IMR-90 (cell line): ENCODE measurements at regions not wholly inside any gene's neighbourhood (a gene's known extent, or its start where the extent isn't known, plus 50 kb on each side); places are given as distances from the start of the nearest gene placed in this dataset.

Experiments used
- ATAC-seq: fragments of 200-7000 bp; cut with Tn5 transposase; 2 replicates; pipeline ENCODE4 v1.9.1; 2020; ENCODE audit warnings: low read depth, mild to moderate bottlenecking, moderate library complexity
- BruUV-seq: library from RNA; stranded (reverse); fragments of 400-500 nt; replicated peaks from 2 replicates; lab custom pipeline; 2021; lab: Mats Ljungman, UMichigan
- CTCF ChIA-PET: fragments of 300-600 bp; formaldehyde crosslinking; extraction: SDS; loops from one replicate; lab custom pipeline; 2021; ENCODE audit warnings: antibody characterized with exemption; lab: Yijun Ruan, JAX
- POLR2A ChIA-PET: fragments of 300-600 bp; sonication (Branson Sonifier 250); formaldehyde crosslinking; loops from one replicate; lab custom pipeline; 2022; ENCODE audit warnings: antibody characterized with exemption; ENCODE audit not compliant: unreplicated experiment; lab: Charles Lee
- DNase-seq: peaks from one replicate; pipeline ENCODE4 v3.0.0; 2013
- H2AFZ ChIP-seq: replicated peaks from 2 replicates; pipeline ENCODE3; 2013; ENCODE audit warnings: low read length, mild to moderate bottlenecking; ENCODE audit not compliant: poor library complexity
- H2AK5ac ChIP-seq: 2 replicates; pipeline ENCODE4 v1.6.1; 2013; ENCODE audit warnings: low read depth, low read length, inconsistent platforms
- H2AK9ac ChIP-seq: replicated peaks from 2 replicates; pipeline ENCODE3; 2013; ENCODE audit warnings: mild to moderate bottlenecking, low read depth, low read length, moderate library complexity; ENCODE audit not compliant: poor library complexity
- H2BK120ac ChIP-seq: 2 replicates; pipeline ENCODE4 v1.6.1; 2013; ENCODE audit warnings: low read depth, low read length, inconsistent platforms
- H2BK15ac ChIP-seq: 3 replicates; pipeline ENCODE4 v1.6.1; 2013; ENCODE audit warnings: low read depth, low read length, inconsistent platforms
- H2BK20ac ChIP-seq: 2 replicates; pipeline ENCODE4 v1.6.1; 2013; ENCODE audit warnings: low read depth, mild to moderate bottlenecking, inconsistent platforms, low read length, moderate library complexity
- H2BK5ac ChIP-seq: 2 replicates; pipeline ENCODE4 v1.6.1; 2013; ENCODE audit warnings: mild to moderate bottlenecking, low read depth, low read length, inconsistent platforms; ENCODE audit not compliant: poor library complexity, severe bottlenecking
- H3K14ac ChIP-seq: replicated peaks from 2 replicates; pipeline ENCODE4 v1.6.1; 2013; ENCODE audit warnings: low read depth, low read length, inconsistent platforms
- H3K18ac ChIP-seq: 2 replicates; pipeline ENCODE4 v1.6.1; 2013; ENCODE audit warnings: low read depth, low read length, control low read depth
- H3K23ac ChIP-seq: 2 replicates; pipeline ENCODE4 v1.6.1; 2013; ENCODE audit warnings: low read depth, low read length, inconsistent platforms
- H3K27ac ChIP-seq: 2 replicates; pipeline ENCODE4 v1.5.1; 2013; ENCODE audit warnings: mild to moderate bottlenecking, control low read depth, low read length; ENCODE audit not compliant: insufficient read depth
- H3K27me3 ChIP-seq: 2 replicates; pipeline ENCODE4 v1.6.1; 2013; ENCODE audit warnings: low read length; ENCODE audit not compliant: control insufficient read depth, insufficient read depth
- H3K36me3 ChIP-seq: 2 replicates; pipeline ENCODE4 v1.6.1; 2013; ENCODE audit warnings: low read length, mixed read lengths; ENCODE audit not compliant: control insufficient read depth, insufficient read depth
- H3K4ac ChIP-seq: 2 replicates; pipeline ENCODE4 v1.6.1; 2013; ENCODE audit warnings: low read depth, low read length, inconsistent platforms
- H3K4me1 ChIP-seq: 2 replicates; pipeline ENCODE4 v1.6.1; 2013; ENCODE audit warnings: low read length, mixed read lengths; ENCODE audit not compliant: control insufficient read depth, insufficient read depth
- H3K4me2 ChIP-seq: 2 replicates; pipeline ENCODE4 v1.6.1; 2013; ENCODE audit warnings: low read depth, mild to moderate bottlenecking, control low read depth, low read length, moderate library complexity
- H3K4me3 ChIP-seq: 2 replicates; pipeline ENCODE4 v1.5.1; 2013; ENCODE audit warnings: low read depth, mild to moderate bottlenecking, control low read depth, low read length, moderate library complexity; ENCODE audit not compliant: insufficient read depth
- H3K56ac ChIP-seq: 2 replicates; pipeline ENCODE4 v1.6.1; 2013; ENCODE audit warnings: low read length, inconsistent platforms; ENCODE audit not compliant: insufficient read depth; ENCODE audit errors: extremely low read depth
- H3K79me1 ChIP-seq, 2 experiments: 2 replicates each; pipeline ENCODE4 v1.6.1; 2013; ENCODE audit warnings: low read length in 2 of 2, inconsistent platforms in 1 of 2, low read depth in 1 of 2
- H3K9ac ChIP-seq: 2 replicates; pipeline ENCODE4 v1.6.1; 2013; ENCODE audit warnings: low read depth, low read length, control low read depth
- H3K9me1 ChIP-seq: 2 replicates; pipeline ENCODE4 v1.6.1; 2013; ENCODE audit warnings: low read length, inconsistent platforms; ENCODE audit not compliant: insufficient read depth
- H3K9me3 ChIP-seq: 2 replicates; pipeline ENCODE4 v1.6.1; 2013; ENCODE audit warnings: low read length; ENCODE audit not compliant: control insufficient read depth, insufficient read depth
- H4K20me1 ChIP-seq: 2 replicates; pipeline ENCODE4 v1.6.1; 2013; ENCODE audit warnings: low read length, inconsistent platforms; ENCODE audit not compliant: insufficient read depth
- H4K5ac ChIP-seq: 2 replicates; pipeline ENCODE4 v1.6.1; 2013; ENCODE audit warnings: mild to moderate bottlenecking, low read depth, low read length, control low read depth
- H4K8ac ChIP-seq, 2 experiments: 2 replicates each; pipeline ENCODE4 v1.6.1; 2013; ENCODE audit warnings: low read depth in 2 of 2, low read length in 2 of 2, control low read depth in 1 of 2, inconsistent platforms in 1 of 2
- H4K91ac ChIP-seq: 2 replicates; pipeline ENCODE4 v1.6.1; 2013; ENCODE audit warnings: low read depth, low read length, inconsistent platforms; ENCODE audit not compliant: insufficient read depth
- BHLHE40 ChIP-seq: fragments of 150-350 bp; IDR thresholded peaks from 2 replicates; pipeline ENCODE4 v1.6.1; 2016; ENCODE audit warnings: mild to moderate bottlenecking, low read depth, low read length
- CEBPB ChIP-seq: IDR thresholded peaks from 2 replicates; pipeline ENCODE4 v1.6.1; 2012; ENCODE audit warnings: low read depth, low read length, improper control_type of control experiment
- CHD1 ChIP-seq: IDR thresholded peaks from 2 replicates; pipeline ENCODE4 v1.6.1; 2012; ENCODE audit warnings: low read depth, low read length, improper control_type of control experiment
- CTCF ChIP-seq: conservative IDR thresholded peaks from 2 replicates; pipeline ENCODE4 v1.5.1; 2012; ENCODE audit warnings: mild to moderate bottlenecking, low read depth, low read length, improper control_type of control experiment
- ELK1 ChIP-seq: fragments of 150-350 bp; IDR thresholded peaks from 2 replicates; pipeline ENCODE4 v1.6.1; 2016; ENCODE audit warnings: low read depth, mild to moderate bottlenecking, low read length, moderate library complexity, borderline replicate concordance
- FOS ChIP-seq: fragments of 150-350 bp; IDR thresholded peaks from 2 replicates; pipeline ENCODE4 v1.6.1; 2016; ENCODE audit warnings: low read depth, low read length
- MAFK ChIP-seq: IDR thresholded peaks from 2 replicates; pipeline ENCODE4 v1.6.1; 2012; ENCODE audit warnings: low read depth, low read length, improper control_type of control experiment
- MAZ ChIP-seq: IDR thresholded peaks from 2 replicates; pipeline ENCODE4 v1.6.1; 2012; ENCODE audit warnings: low read depth, mild to moderate bottlenecking, low read length, improper control_type of control experiment, moderate library complexity, borderline replicate concordance
- MXI1 ChIP-seq: IDR thresholded peaks from 2 replicates; pipeline ENCODE4 v1.6.1; 2012; ENCODE audit warnings: low read depth, mild to moderate bottlenecking, low read length, moderate library complexity, borderline replicate concordance
- NFE2L2 ChIP-seq: fragments of 150-350 bp; IDR thresholded peaks from 2 replicates; pipeline ENCODE4 v1.6.1; 2016; ENCODE audit warnings: low read depth, mild to moderate bottlenecking, low read length
- POLR2A ChIP-seq: IDR thresholded peaks from 2 replicates; pipeline ENCODE4 v1.6.1; 2012; ENCODE audit warnings: mild to moderate bottlenecking, low read depth, low read length
- RAD21 ChIP-seq: IDR thresholded peaks from 2 replicates; pipeline ENCODE4 v1.6.1; 2012; ENCODE audit warnings: low read length, improper control_type of control experiment
- RCOR1 ChIP-seq: IDR thresholded peaks from 2 replicates; pipeline ENCODE4 v1.6.1; 2012; ENCODE audit warnings: mild to moderate bottlenecking, low read length, improper control_type of control experiment; ENCODE audit not compliant: insufficient replicate concordance
- RFX5 ChIP-seq: IDR thresholded peaks from 2 replicates; pipeline ENCODE4 v1.8.0; 2012; ENCODE audit warnings: low read depth, mild to moderate bottlenecking, low read length, moderate library complexity
- SMC3 ChIP-seq: fragments of 150-350 bp; IDR thresholded peaks from 2 replicates; pipeline ENCODE4 v1.6.1; 2016; ENCODE audit warnings: low read depth, mild to moderate bottlenecking, antibody characterized with exemption, low read length, moderate library complexity
- USF2 ChIP-seq: fragments of 150-350 bp; IDR thresholded peaks from 2 replicates; pipeline ENCODE4 v1.6.1; 2017; ENCODE audit warnings: mild to moderate bottlenecking, antibody characterized with exemption, low read length, low read depth
- WGBS, 2 experiments: methylation state at CpG; one replicate each; pipeline versions ENCODE4 v1.1.5 to v1.1.7; 2013; ENCODE audit warnings: missing lambda C conversion rate in 2 of 2; ENCODE audit not compliant: insufficient read length in 1 of 2; ENCODE audit errors: extremely low coverage in 2 of 2; 5-methylcytosine and 5-hydroxymethylcytosine counted together
- dilution Hi-C: fragments of 300-500 bp; cut with HindIII; formaldehyde crosslinking; loops from one replicate; pipeline ENCODE4 v1.14.3; 2018; ENCODE audit warnings: low sequenced_read_pairs; ENCODE audit not compliant: unreplicated experiment
- in situ Hi-C: fragments of 300-500 bp; cut with MboI; formaldehyde crosslinking; loops from 3 replicates; pipeline ENCODE4 v1.14.3; 2019; ENCODE audit warnings: low sequenced_read_pairs, inconsistent platforms, mixed read lengths
- intact Hi-C: fragments of 100-400 bp; cut with micrococcal nuclease; formaldehyde crosslinking; loops from 2 replicates; pipeline ENCODE4 v1.10.0; 2022

GRCh38 chr13:87168390-87168789 is 502.8 kb upstream of the SLITRK5 start:
- no peaks in the 10 kb centered on the region for H3K79me1 ChIP-seq
- no peak overlapping the region for H2AK5ac ChIP-seq
- H3K9me3 ChIP-seq: no peaks in the 10 kb centered on the region
- no peak overlapping the region for H2BK120ac ChIP-seq
- no TSS peak for BruUV-seq
- H4K91ac ChIP-seq: no peak overlapping the region
- H3K27me3 ChIP-seq: no peaks in the 10 kb centered on the region
- POLR2A ChIA-PET: no interaction called here
- no peak overlapping the region for H3K23ac ChIP-seq
- ATAC-seq (no peak), DNase-seq (no peak)
- no peak overlapping the region for H3K14ac ChIP-seq
- H3K18ac ChIP-seq: no peak overlapping the region
- H3K4me1 ChIP-seq: no peaks in the 10 kb centered on the region
- H2BK20ac ChIP-seq: no peak overlapping the region
- H2BK15ac ChIP-seq: no peak overlapping the region
- WGBS, 2 experiments: 80% methylated on average over 1 of the region's 5 CpGs; no CpG with 5 or more reads in 1 of the 2 experiments
- no peaks in the 10 kb centered on the region for H3K36me3 ChIP-seq
- no peak overlapping the region for H3K56ac ChIP-seq
- no peak overlapping the region for H4K8ac ChIP-seq
- CTCF ChIA-PET: no interaction called here
- H3K4me2 ChIP-seq: no peak overlapping the region
- H3K4me3 ChIP-seq: no peak overlapping the region
- no peaks in the 10 kb centered on the region for H4K20me1 ChIP-seq
- H2BK5ac ChIP-seq: no peak overlapping the region
- dilution Hi-C loops: no loop called here
- TF ChIP-seq ELK1 (no peak), MAFK (no peak), RAD21 (no peak), BHLHE40 (no peak), CEBPB (no peak), SMC3 (no peak), CHD1 (no peak), RFX5 (no peak), USF2 (no peak), NFE2L2 (no peak), RCOR1 (no peak), FOS (no peak), MAZ (no peak), CTCF (no peak), POLR2A (no peak), MXI1 (no peak)
- no peak overlapping the region for H3K27ac ChIP-seq
- H3K4ac ChIP-seq: no peak overlapping the region
- in situ Hi-C loops: no loop called here
- intact Hi-C loops: no loop called here
- H3K9ac ChIP-seq: no peak overlapping the region
- no peaks in the 10 kb centered on the region for H3K9me1 ChIP-seq
- H2AK9ac ChIP-seq: no peak overlapping the region
- H4K5ac ChIP-seq: no peak overlapping the region
- peak overlapping the region; percentile 14 for H2AFZ ChIP-seq
